ENCODE measurements at regions not wholly inside any gene's neighbourhood (a gene's known extent, or its start where the extent isn't known, plus 50 kb on each side); places are given as distances from the start of the nearest gene placed in this dataset.
"Not testable (repeated sequence)": the region's sequence is repeated elsewhere in the genome, so short reads cannot be mapped to it uniquely, and the experiment has no call there.

- DNase-seq, result peak; percentile 49
These were observed 186.9 kb downstream of the ZFP64 start for GRCh38 chr20:52004715-52005114.

GRCh38 chr20:52004018-52004417 is 187.6 kb downstream of the ZFP64 start:
- peak; percentile 93 for DNase-seq

- peak; percentile 83 for DNase-seq
These were observed 188.2 kb downstream of the ZFP64 start for GRCh38 chr20:52003415-52003814.

GRCh38 chr20:52001999-52002666 is 189.4 kb downstream of the ZFP64 start:
- DNase-seq, result peak; percentile 87

DNA sequence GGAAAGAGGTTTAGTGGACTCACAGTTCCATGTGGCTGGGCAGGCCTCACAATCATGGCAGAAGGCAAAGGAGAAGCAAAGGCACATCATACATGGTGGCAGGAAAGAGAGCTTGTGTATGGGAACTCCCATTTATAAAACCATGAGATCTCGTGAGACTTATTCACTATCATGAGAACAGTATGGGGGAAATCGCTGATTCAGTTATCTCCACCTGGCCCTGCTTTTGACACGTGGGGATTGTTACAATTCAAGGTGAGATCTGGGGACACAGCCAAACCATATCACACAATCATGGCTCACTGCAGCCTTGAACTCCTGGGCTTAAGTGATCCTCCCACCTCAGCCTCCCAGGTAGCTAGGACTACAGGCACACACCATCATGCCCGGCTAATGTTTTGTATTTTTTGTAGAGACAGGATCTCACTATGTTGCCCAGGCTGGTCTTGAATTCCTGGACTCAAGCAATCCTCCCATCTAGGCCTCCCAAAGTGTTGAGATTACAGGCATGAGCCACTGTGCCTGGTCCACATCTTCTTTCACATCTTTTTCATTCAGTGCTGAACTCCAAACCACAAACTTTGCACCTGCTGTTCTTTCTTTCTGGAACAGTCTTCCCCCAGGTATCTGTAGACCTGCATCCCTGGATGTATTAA is 194.2 kb downstream of the ZFP64 start:
- not testable (repeated sequence) for DNase-seq

GRCh38 chr20:51995551-51995951 is 193.2 kb upstream of the SALL4 start:
- peak; percentile 79 for DNase-seq

GRCh38 chr20:51994751-51995417 is 192.6 kb upstream of the SALL4 start:
- peak; percentile 27 for DNase-seq

DNA sequence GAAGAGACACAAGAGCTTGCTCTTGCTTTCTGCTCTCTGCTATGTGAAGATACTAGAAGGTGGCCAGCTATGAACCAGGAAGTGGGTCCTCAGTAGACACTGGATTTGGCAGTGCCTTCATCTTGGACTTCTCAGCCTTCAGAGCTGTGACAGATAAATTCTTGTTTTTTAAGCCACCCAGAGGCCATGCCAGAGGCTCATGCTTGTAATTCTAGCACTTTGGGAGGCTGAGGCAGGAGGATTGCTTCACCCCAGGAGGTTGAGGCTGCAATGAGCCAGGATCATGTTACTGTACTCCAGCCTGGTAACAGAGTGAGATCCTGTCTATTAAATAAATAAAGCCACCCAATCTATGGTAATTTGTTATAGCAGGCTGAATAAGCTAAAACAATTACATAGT is 185.5 kb upstream of the SALL4 start:
- no peak for DNase-seq

GRCh38 chr20:51985013-51985415 is 182.7 kb upstream of the SALL4 start:
- DNase-seq, result peak; percentile 60

- DNase-seq, result no peak
These were observed 178.0 kb upstream of the SALL4 start for GRCh38 chr20:51980277-51980676.

DNA sequence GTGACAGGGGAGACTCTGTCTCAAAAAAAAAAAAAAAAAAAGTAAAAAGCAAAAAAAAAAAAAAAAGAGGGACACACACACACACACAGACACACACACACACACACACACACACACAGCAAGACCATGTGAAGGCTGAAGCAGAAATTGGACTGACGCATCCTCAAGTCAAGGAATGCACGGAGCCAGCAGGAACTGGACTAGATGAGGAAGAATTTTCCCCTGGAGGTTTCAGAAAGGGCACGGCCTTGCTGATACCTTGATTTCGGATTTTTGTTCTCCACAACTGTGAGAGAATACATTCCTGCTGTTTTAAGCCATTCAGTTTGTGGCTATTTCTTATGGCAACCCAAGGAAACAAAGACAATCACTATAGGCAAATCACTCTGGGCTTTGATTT is 176.9 kb upstream of the SALL4 start:
- no peak for DNase-seq

DNA sequence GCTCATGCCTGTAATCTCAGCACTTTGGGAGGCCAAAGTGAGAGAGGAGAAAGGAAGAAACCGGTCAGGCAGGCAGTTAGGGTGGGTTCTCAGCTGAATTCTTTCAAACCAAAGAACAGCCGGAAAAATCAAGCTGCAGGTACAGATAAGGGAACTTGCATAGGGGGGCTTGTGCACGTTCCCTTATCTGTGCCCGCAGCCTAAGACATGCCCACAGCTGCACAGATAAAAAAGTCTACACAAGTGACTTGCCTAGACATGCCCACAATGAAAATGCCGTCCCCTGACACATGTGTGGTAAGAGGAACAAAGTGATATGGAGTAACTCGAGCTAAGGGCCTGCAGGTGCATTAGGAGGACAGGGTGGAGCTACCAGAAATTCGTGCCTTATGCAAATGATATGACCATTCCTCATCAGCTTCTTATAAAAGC is 175.8 kb upstream of the SALL4 start:
- peak; percentile 42 for DNase-seq

DNA sequence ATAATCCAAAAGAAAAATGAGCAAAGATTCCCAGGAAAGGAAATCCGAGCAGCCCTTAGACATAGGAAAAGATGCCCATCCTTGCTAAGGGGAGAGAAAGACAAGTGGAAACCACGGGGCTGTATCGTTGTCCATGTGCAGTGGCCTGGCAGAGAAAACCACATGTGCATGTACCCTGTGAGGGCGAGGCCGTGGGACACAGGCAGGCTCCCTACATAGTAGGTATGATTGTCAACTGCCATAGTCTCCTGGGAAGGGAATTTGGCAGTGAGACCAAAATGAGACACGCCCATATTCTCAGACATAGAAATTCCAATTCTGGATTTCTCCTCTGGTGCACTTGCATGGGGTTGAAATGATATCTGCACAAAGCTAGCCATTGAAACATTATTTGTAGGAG is 169.7 kb upstream of the SALL4 start:
- peak; percentile 20 for DNase-seq

DNA sequence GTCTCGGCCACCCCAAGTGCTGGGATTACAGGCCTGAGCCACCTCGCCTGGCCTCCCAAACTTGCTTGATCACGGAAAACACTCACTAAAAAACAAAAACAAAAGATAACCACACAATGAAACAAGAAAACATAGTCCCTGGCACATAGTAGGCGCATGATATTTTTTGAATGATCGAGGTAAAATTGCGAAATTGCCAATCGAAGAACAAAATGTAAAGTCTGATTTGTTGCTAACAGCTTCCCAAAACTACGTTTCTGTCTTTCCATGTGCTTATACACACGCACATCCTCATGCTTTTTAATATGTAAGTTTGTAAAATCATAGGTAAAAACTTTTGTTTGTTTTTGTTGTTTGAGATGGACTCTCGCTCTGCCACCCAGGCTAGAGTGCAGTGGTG is 168.5 kb upstream of the SALL4 start:
- no peak for DNase-seq

DNA sequence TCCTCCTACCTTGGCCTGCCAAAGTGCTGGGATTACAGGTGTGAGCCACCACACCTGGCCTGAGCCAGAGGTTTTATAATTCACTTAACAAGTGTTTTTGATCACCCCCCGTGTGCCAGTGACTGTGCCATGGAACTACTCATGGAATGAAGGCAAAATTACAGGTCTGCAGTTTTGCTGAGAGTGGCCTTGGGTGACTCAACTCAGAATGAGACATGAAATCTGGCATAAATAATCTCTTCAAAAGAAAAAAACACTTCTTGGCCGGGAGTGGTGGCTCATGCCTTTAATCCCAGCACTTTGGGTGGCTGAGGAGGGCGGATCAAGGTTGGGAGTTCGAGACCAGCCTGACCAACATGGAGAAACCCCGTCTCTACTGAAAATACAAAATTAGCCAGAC is 166.9 kb upstream of the SALL4 start:
- no peak for DNase-seq

- DNase-seq, result no peak
These were observed 165.8 kb upstream of the SALL4 start for GRCh38 chr20:51968151-51968550.

- DNase-seq, result peak; percentile 78
These were observed 164.1 kb upstream of the SALL4 start for GRCh38 chr20:51966296-51966971.

DNA sequence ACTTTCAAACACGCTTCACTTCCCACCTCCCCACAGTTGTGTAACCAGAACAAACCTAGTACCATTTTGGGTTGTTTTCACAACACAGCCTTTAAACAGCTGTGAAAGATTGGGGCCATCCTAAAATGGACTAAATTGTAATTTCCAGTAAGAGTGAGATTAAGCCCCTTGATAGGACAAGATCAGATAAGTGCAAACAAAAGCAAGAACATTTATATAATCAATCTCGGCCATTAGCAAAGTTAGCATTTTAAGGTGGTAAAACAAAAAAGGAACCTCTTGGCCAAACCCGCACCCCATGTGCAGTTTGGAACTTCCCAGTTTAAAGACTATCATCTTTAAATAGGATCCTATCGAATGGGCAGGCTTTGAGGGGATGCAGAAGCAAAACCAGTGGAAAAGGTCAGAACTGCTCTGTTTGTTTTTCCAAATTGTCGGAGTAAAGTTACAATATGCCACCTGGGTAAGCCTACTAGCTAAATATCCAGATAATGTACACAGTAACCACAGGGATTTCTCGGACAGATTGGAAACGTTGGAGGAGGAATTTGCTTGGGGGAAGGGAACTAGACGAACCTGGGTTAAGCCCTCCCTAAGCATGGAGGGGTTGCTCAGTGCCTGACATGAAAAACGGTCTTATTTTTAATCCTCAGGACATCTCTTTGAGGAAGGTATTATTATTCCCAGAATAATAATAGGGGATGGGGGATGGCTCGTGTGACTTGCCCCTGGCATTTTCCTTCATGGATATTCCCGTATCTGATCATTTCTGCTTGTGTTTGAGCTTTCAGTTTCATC is 159.8 kb upstream of the SALL4 start:
- peak; percentile 95 for DNase-seq

GRCh38 chr20:51960047-51960675 is 157.8 kb upstream of the SALL4 start:
- DNase-seq, result no peak

DNA sequence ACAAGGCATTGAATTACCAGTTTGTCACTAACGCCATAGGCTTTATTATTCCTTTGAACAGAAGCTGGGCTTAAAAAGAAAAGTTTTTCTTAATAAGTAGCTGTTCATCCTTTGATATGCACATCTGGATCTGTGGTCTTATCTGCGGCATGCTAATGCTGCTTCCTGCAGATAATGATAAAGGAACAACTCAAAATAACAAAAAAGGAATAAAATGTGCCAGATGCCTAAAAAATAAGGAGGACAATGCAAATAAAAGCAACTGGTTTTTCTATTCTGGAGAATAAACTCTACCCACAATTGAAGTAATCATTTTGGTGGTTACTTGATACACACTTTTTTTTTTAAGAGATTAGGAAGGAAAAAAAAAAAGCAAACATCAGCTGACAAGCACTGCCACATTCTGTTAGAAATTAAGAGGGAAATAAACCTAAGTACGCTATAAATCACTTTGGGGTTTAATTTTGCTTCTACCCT is 156.8 kb upstream of the SALL4 start:
- DNase-seq, result peak; percentile 32

DNA sequence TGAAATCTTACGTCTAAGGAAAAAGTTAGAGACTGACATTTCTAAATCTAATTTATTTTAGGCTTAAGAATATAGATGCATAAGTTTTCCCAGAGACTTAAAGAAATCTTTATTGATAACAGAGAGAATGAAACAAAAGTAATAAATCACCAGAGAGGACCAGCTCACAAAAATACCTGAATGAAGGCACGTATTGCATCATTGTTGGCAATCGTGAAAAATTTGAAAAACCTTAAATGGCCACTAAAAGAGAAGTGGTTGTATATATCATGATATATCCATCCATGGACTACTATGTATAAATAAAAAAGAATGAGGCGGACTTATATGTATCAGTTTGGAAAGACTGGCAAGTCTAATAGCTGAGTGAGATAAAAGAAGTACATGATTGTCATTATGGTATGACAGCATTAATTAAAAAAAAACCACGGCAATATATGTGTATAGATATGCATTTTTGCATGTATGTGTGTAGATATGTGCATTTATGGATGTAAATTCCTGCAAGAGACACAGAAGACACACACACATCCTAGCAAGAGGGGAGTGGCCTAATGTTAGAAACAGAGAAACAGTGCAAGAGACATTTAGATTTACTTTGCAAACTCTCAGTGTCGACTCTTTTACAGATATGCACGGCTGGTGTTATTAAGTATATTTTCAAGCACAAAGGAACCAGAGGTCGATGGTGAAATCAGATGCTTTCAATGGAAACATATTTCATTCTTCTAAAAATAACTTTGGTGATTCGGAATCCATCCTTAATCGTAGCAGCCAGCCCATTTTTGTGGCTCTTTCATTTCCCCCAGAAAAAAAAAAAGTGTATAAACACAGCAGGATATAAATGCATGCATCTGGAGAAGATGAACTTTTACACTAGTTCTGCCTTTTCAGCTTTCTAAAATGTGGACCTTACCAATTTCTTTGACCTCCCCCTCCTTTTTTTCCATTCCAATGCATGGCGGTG is 156.1 kb upstream of the SALL4 start:
- no peak for DNase-seq
